ENCODE measurements at regions not wholly inside any gene's neighbourhood (a gene's known extent, or its start where the extent isn't known, plus 50 kb on each side); places are given as distances from the start of the nearest gene placed in this dataset.

GRCh38 chr2:14424478-14425390 is 207.8 kb upstream of the LRATD1 start:
- TF ChIP-seq EZH2 (IDR thresholded peaks at IDR 0.05; ENCODE audit: low read length, missing control alignments): no peak
- TF ChIP-seq, protein P1, sequence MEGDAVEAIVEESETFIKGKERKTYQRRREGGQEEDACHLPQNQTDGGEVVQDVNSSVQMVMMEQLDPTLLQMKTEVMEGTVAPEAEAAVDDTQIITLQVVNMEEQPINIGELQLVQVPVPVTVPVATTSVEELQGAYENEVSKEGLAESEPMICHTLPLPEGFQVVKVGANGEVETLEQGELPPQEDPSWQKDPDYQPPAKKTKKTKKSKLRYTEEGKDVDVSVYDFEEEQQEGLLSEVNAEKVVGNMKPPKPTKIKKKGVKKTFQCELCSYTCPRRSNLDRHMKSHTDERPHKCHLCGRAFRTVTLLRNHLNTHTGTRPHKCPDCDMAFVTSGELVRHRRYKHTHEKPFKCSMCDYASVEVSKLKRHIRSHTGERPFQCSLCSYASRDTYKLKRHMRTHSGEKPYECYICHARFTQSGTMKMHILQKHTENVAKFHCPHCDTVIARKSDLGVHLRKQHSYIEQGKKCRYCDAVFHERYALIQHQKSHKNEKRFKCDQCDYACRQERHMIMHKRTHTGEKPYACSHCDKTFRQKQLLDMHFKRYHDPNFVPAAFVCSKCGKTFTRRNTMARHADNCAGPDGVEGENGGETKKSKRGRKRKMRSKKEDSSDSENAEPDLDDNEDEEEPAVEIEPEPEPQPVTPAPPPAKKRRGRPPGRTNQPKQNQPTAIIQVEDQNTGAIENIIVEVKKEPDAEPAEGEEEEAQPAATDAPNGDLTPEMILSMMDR (conservative IDR thresholded peaks at IDR 0.05 in 1 of 2, IDR thresholded peaks at IDR 0.05 in 1 of 2; ENCODE audit: low read depth in 1 of 2, low read length in 2 of 2): no peak
